Body of pancreas (tissue), 4 donors: ENCODE measurements at regions not wholly inside any gene's neighbourhood (a gene's known extent, or its start where the extent isn't known, plus 50 kb on each side); places are given as distances from the start of the nearest gene placed in this dataset.

Source experiments
- ATAC-seq: fragments of 150-250 bp; one replicate; pipeline ENCODE4 v1.9.1; 2016
- DNase-seq, 4 donors: peaks; one replicate each; pipeline ENCODE4 v3.0.0-alpha.2; 2019
- H3K27ac ChIP-seq, 4 donors: fragments of 200-600 bp; sonication (generic); 1 replicate in 3 of 4; 2 replicates in 1 of 4; pipeline versions ENCODE4 v1.5.1 to v1.6.1; 2016 to 2019; ENCODE audit warnings: mild to moderate bottlenecking in 1 of 4, mixed read lengths in 1 of 4, moderate library complexity in 1 of 4
- H3K27me3 ChIP-seq, 2 donors: fragments of 200-600 bp; sonication (generic); one replicate each; pipeline ENCODE4 v1.6.0; 2016; ENCODE audit warnings: mild to moderate bottlenecking in 1 of 2
- H3K36me3 ChIP-seq, 2 donors: fragments of 200-600 bp; sonication (generic); replicated peaks in 1 of 2; 2 replicates each; pipeline ENCODE4 v1.5.1; 2016; ENCODE audit warnings: low read depth in 2 of 2; ENCODE audit not compliant: insufficient read depth in 1 of 2
- H3K4me1 ChIP-seq: fragments of 200-600 bp; sonication (generic); one replicate; pipeline ENCODE4 v1.6.0; 2016
- H3K4me3 ChIP-seq, 2 donors: fragments of 200-600 bp; sonication (generic); 1 replicate in 1 of 2; 2 replicates in 1 of 2; pipeline ENCODE4 v1.5.1; 2016 to 2019
- H3K9me3 ChIP-seq, 3 donors: fragments of 200-600 bp; sonication (generic); 1 replicate in 2 of 3; 2 replicates in 1 of 3; pipeline ENCODE4 v1.5.1; 2016
- CTCF ChIP-seq, 7 experiments: fragments of 450-650 bp in 4 of 7; fragments of 200-600 bp in 3 of 7; sonication (generic) in 3 of 7; IDR thresholded peaks; one replicate each; pipeline ENCODE4 v1.5.1; 2016 to 2019; ENCODE audit warnings: antibody characterized with exemption in 7 of 7
- POLR2A ChIP-seq, 3 donors: fragments of 450-650 bp; IDR thresholded peaks; one replicate each; pipeline ENCODE4 v1.6.1; 2016; ENCODE audit warnings: antibody characterized with exemption in 3 of 3, mild to moderate bottlenecking in 2 of 3
- WGBS, 2 donors: methylation state at CpG; one replicate each; pipeline ENCODE4 v1.1.5; 2017; 5-methylcytosine and 5-hydroxymethylcytosine counted together
- intact Hi-C: fragments of 100-400 bp; cut with DNase I; formaldehyde crosslinking; loops from one replicate; pipeline ENCODE4 v1.15.1; 2023

DNA sequence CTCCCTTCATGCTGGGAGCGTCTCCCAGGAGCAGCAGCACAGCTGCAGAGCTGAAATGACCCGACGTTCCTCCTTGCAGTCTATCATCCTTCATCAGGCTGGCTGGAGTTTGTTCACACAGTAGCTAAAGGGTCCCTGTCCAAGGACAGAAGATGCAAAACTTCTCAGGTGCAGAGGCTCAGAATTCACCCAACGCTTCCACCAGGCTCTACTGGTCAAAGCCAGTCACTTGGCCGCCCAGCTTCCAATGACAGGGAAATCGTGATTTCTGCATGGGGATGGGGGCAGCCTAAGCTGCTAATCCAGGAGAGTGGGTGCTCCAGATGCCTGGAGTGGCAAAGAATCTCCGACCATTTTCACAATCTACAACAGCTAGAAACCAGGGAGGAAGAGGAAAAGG, 97.0 kb upstream of the SALL3 start:
- intact Hi-C loops: no loop called here
- ATAC-seq (no peak), DNase-seq (no peak)
- Histone ChIP-seq H3K4me1 (no peaks in the 10 kb centered on the region), H3K27me3 (no peaks in the 10 kb centered on the region), H3K9me3 (no peaks in the 10 kb centered on the region), H3K4me3 (no peak overlapping the region), H3K27ac (no peak overlapping the region), H3K36me3 (no peaks in the 10 kb centered on the region)
- 41 to 56% methylated on average over 7 of the region's 7 CpGs for WGBS, 2 donors
- no peak for TF ChIP-seq POLR2A (IDR thresholded peaks at IDR 0.05)
- TF ChIP-seq CTCF (IDR thresholded peaks at IDR 0.05): no peak

GRCh38 chr18:78883501-78883900, 96.1 kb upstream of the SALL3 start:
- Histone ChIP-seq H3K4me3 (no peak overlapping the region), H3K27ac (no peak overlapping the region), H3K36me3 (no peaks in the 10 kb centered on the region), H3K27me3 (no peaks in the 10 kb centered on the region), H3K9me3 (no peaks in the 10 kb centered on the region), H3K4me1 (no peaks in the 10 kb centered on the region)
- ATAC-seq (no peak), DNase-seq (no peak)
- TF ChIP-seq CTCF (IDR thresholded peaks at IDR 0.05) (no peak), POLR2A (IDR thresholded peaks at IDR 0.05) (no peak)
- intact Hi-C loops: no loop called here
- WGBS, 2 donors: 87 to 92% methylated on average over 4 of the region's 4 CpGs

- Histone ChIP-seq H3K4me1 (no peaks in the 10 kb centered on the region), H3K27me3 (no peaks in the 10 kb centered on the region), H3K27ac (no peak overlapping the region), H3K9me3 (peaks cover 0 to 8% (median 3%) of the 10 kb centered on the region in 3 donors), H3K36me3 (no peaks in the 10 kb centered on the region), H3K4me3 (no peak overlapping the region)
- TF ChIP-seq CTCF (IDR thresholded peaks at IDR 0.05) (no peak), POLR2A (IDR thresholded peaks at IDR 0.05) (no peak)
- 88 to 95% methylated on average over 1 of the region's 1 CpG for WGBS, 2 donors
- intact Hi-C loops: no loop called here
- no peak for ATAC-seq
- no peak for DNase-seq
Observed at GRCh38 chr18:78884502-78884901, 95.1 kb upstream of the SALL3 start.

GRCh38 chr18:78889250-78889649, 90.4 kb upstream of the SALL3 start:
- no peaks in the 10 kb centered on the region for H3K36me3 ChIP-seq
- no peaks in the 10 kb centered on the region for H3K27me3 ChIP-seq
- ATAC-seq: no peak
- 64 to 74% methylated on average over 1 of the region's 1 CpG for WGBS, 2 donors
- TF ChIP-seq POLR2A (IDR thresholded peaks at IDR 0.05) (no peak), CTCF (IDR thresholded peaks at IDR 0.05) (no peak)
- H3K9me3 ChIP-seq: peaks cover 0 to 13% (median 3%) of the 10 kb centered on the region in 3 donors
- H3K4me1 ChIP-seq: no peaks in the 10 kb centered on the region
- H3K27ac ChIP-seq: no peak overlapping the region
- intact Hi-C loops: no loop called here
- H3K4me3 ChIP-seq: no peak overlapping the region
- no peak for DNase-seq

GRCh38 chr18:78890388-78890787, 89.2 kb upstream of the SALL3 start:
- Histone ChIP-seq H3K27me3 (no peaks in the 10 kb centered on the region), H3K4me3 (no peak overlapping the region), H3K9me3 (peaks cover 0 to 13% (median 3%) of the 10 kb centered on the region in 3 donors), H3K36me3 (no peaks in the 10 kb centered on the region), H3K27ac (no peak overlapping the region), H3K4me1 (no peaks in the 10 kb centered on the region)
- intact Hi-C loops: no loop called here
- TF ChIP-seq CTCF (IDR thresholded peaks at IDR 0.05) (no peak), POLR2A (IDR thresholded peaks at IDR 0.05) (no peak)
- 77 to 81% methylated on average over 3 of the region's 3 CpGs for whole genome bisulfite sequencing, 2 donors
- ATAC-seq (no peak), DNase-seq (no peak)
